ENCODE measurements at regions not wholly inside any gene's neighbourhood (a gene's known extent, or its start where the extent isn't known, plus 50 kb on each side); places are given as distances from the start of the nearest gene placed in this dataset.

- Histone ChIP-seq H3K27ac (ENCODE audit: low read length) (no peak overlapping the region), H3K4me1 (ENCODE audit: control insufficient read depth, insufficient read depth, low read length) (peaks cover 7% of the 10 kb centered on the region), H3K4me3 (ENCODE audit: low read length) (no peak overlapping the region), H3K36me3 (ENCODE audit: control insufficient read depth, insufficient read depth, low read length) (no peaks in the 10 kb centered on the region), H3K9me3 (replicated peaks; ENCODE audit: control insufficient read depth, low read depth, low read length) (no peaks in the 10 kb centered on the region), H3K27me3 (ENCODE audit: control insufficient read depth, insufficient read depth, low read length) (no peaks in the 10 kb centered on the region)
- WGBS (ENCODE audit: insufficient coverage), result no CpG with 5 or more reads among the region's 3 CpGs
- DNase-seq, result no peak
Observed at GRCh38 chr4:104393655-104394324, 100.9 kb downstream of the CXXC4 start.

DNA sequence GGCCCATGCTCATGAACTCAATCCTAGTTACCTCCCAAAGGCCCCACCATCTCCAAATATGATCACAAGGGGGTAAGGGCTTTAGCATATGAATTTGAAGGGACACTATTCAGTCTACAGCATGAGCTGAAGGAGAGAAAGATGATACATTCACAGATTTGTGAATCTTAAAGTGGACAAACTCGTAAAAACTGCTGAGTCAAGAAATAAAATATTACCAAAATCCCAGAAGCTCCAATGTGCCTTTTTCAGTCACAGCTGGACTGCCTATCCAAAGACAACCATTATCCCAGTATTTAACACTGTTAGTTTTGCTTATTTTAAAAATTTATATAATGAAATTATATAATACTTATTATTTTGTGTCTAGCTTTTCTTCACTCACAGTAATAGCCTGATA is 109.0 kb downstream of the CXXC4 start:
- Histone ChIP-seq H3K4me1 (ENCODE audit: control insufficient read depth, insufficient read depth, low read length) (no peaks in the 10 kb centered on the region), H3K4me3 (ENCODE audit: low read length) (no peak overlapping the region), H3K9me3 (replicated peaks; ENCODE audit: control insufficient read depth, low read depth, low read length) (no peaks in the 10 kb centered on the region), H3K36me3 (ENCODE audit: control insufficient read depth, insufficient read depth, low read length) (no peaks in the 10 kb centered on the region), H3K27me3 (ENCODE audit: control insufficient read depth, insufficient read depth, low read length) (no peaks in the 10 kb centered on the region), H3K27ac (ENCODE audit: low read length) (no peak overlapping the region)
- DNase-seq, result no peak
- WGBS (ENCODE audit: insufficient coverage), result no CpG with 5 or more reads among the region's 1 CpG

- H3K4me1 ChIP-seq (ENCODE audit: control insufficient read depth, insufficient read depth, low read length), result no peaks in the 10 kb centered on the region
- H3K4me3 ChIP-seq (ENCODE audit: low read length), result no peak overlapping the region
- WGBS (ENCODE audit: insufficient coverage), result 95% methylated on average over 5 of the region's 5 CpGs
- H3K36me3 ChIP-seq (ENCODE audit: control insufficient read depth, insufficient read depth, low read length), result no peaks in the 10 kb centered on the region
- no peak overlapping the region for H3K27ac ChIP-seq (ENCODE audit: low read length)
- DNase-seq, result no peak
- H3K9me3 ChIP-seq (replicated peaks; ENCODE audit: control insufficient read depth, low read depth, low read length), result peaks cover 3% of the 10 kb centered on the region
- H3K27me3 ChIP-seq (ENCODE audit: control insufficient read depth, insufficient read depth, low read length), result no peaks in the 10 kb centered on the region
Observed at GRCh38 chr4:104382961-104383360, 111.7 kb downstream of the CXXC4 start.

GRCh38 chr4:104381729-104382128 is 113.0 kb downstream of the CXXC4 start:
- H3K4me3 ChIP-seq (ENCODE audit: low read length), result no peak overlapping the region
- no peaks in the 10 kb centered on the region for H3K36me3 ChIP-seq (ENCODE audit: control insufficient read depth, insufficient read depth, low read length)
- DNase-seq, result no peak
- peaks cover 3% of the 10 kb centered on the region for H3K9me3 ChIP-seq (replicated peaks; ENCODE audit: control insufficient read depth, low read depth, low read length)
- no peaks in the 10 kb centered on the region for H3K4me1 ChIP-seq (ENCODE audit: control insufficient read depth, insufficient read depth, low read length)
- no CpG with 5 or more reads among the region's 1 CpG for WGBS (ENCODE audit: insufficient coverage)
- H3K27ac ChIP-seq (ENCODE audit: low read length), result no peak overlapping the region
- no peaks in the 10 kb centered on the region for H3K27me3 ChIP-seq (ENCODE audit: control insufficient read depth, insufficient read depth, low read length)

- no peaks in the 10 kb centered on the region for H3K9me3 ChIP-seq (replicated peaks; ENCODE audit: control insufficient read depth, low read depth, low read length)
- H3K4me3 ChIP-seq (ENCODE audit: low read length), result no peak overlapping the region
- H3K36me3 ChIP-seq (ENCODE audit: control insufficient read depth, insufficient read depth, low read length), result no peaks in the 10 kb centered on the region
- no peaks in the 10 kb centered on the region for H3K4me1 ChIP-seq (ENCODE audit: control insufficient read depth, insufficient read depth, low read length)
- WGBS (ENCODE audit: insufficient coverage), result no CpG with 5 or more reads among the region's 2 CpGs
- H3K27ac ChIP-seq (ENCODE audit: low read length), result no peak overlapping the region
- no peaks in the 10 kb centered on the region for H3K27me3 ChIP-seq (ENCODE audit: control insufficient read depth, insufficient read depth, low read length)
- DNase-seq, result no peak
Observed at GRCh38 chr4:104365618-104366017, 129.1 kb downstream of the CXXC4 start.

GRCh38 chr4:104353481-104353880 is 141.2 kb downstream of the CXXC4 start:
- Histone ChIP-seq H3K4me1 (ENCODE audit: control insufficient read depth, insufficient read depth, low read length) (no peaks in the 10 kb centered on the region), H3K36me3 (ENCODE audit: control insufficient read depth, insufficient read depth, low read length) (no peaks in the 10 kb centered on the region), H3K27ac (ENCODE audit: low read length) (no peak overlapping the region), H3K27me3 (ENCODE audit: control insufficient read depth, insufficient read depth, low read length) (no peaks in the 10 kb centered on the region), H3K9me3 (replicated peaks; ENCODE audit: control insufficient read depth, low read depth, low read length) (peaks cover 12% of the 10 kb centered on the region), H3K4me3 (ENCODE audit: low read length) (no peak overlapping the region)
- no peak for DNase-seq
- WGBS (ENCODE audit: insufficient coverage), result no CpG with 5 or more reads among the region's 3 CpGs

DNA sequence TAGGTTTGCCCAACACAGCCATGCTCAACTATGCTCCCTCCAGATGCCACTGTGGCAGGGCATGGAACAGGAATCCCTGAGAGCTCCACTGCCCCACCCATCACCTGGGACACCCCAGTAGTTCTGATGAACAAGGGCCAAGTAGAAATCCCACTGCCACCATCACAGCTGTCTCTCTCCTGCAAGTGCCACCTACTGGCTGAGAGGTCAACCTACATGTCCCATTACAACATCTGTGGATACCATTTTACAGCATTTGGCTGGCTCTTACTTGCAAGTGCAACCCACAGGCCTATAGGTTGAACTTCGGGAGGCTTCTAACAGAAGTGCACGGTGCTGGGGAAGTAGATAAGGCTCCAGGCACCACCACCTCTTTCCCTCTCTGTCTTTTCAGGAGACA is 142.5 kb downstream of the CXXC4 start:
- Histone ChIP-seq H3K27ac (ENCODE audit: low read length) (no peak overlapping the region), H3K4me1 (ENCODE audit: control insufficient read depth, insufficient read depth, low read length) (no peaks in the 10 kb centered on the region), H3K9me3 (replicated peaks; ENCODE audit: control insufficient read depth, low read depth, low read length) (peaks cover 12% of the 10 kb centered on the region), H3K27me3 (ENCODE audit: control insufficient read depth, insufficient read depth, low read length) (no peaks in the 10 kb centered on the region), H3K4me3 (ENCODE audit: low read length) (no peak overlapping the region), H3K36me3 (ENCODE audit: control insufficient read depth, insufficient read depth, low read length) (no peaks in the 10 kb centered on the region)
- no CpG with 5 or more reads among the region's 2 CpGs for WGBS (ENCODE audit: insufficient coverage)
- DNase-seq, result no peak

GRCh38 chr4:104351706-104352105 is 143.0 kb downstream of the CXXC4 start:
- no peaks in the 10 kb centered on the region for H3K4me1 ChIP-seq (ENCODE audit: control insufficient read depth, insufficient read depth, low read length)
- 100% methylated on average over 2 of the region's 3 CpGs for WGBS (ENCODE audit: insufficient coverage)

GRCh38 chr4:104345598-104346242 is 149.0 kb downstream of the CXXC4 start:
- Histone ChIP-seq H3K27me3 (ENCODE audit: control insufficient read depth, insufficient read depth, low read length) (no peaks in the 10 kb centered on the region), H3K9me3 (replicated peaks; ENCODE audit: control insufficient read depth, low read depth, low read length) (peaks cover 6% of the 10 kb centered on the region), H3K36me3 (ENCODE audit: control insufficient read depth, insufficient read depth, low read length) (no peaks in the 10 kb centered on the region), H3K4me1 (ENCODE audit: control insufficient read depth, insufficient read depth, low read length) (no peaks in the 10 kb centered on the region), H3K27ac (ENCODE audit: low read length) (no peak overlapping the region), H3K4me3 (ENCODE audit: low read length) (no peak overlapping the region)
- 95% methylated on average over 4 of the region's 4 CpGs for WGBS (ENCODE audit: insufficient coverage)
- no peak for DNase-seq

More at GRCh38 chr4:104351706-104352105, 143.0 kb downstream of the CXXC4 start:
- Histone ChIP-seq H3K9me3 (replicated peaks; ENCODE audit: control insufficient read depth, low read depth, low read length) (peaks cover 12% of the 10 kb centered on the region), H3K36me3 (ENCODE audit: control insufficient read depth, insufficient read depth, low read length) (no peaks in the 10 kb centered on the region), H3K27me3 (ENCODE audit: control insufficient read depth, insufficient read depth, low read length) (no peaks in the 10 kb centered on the region), H3K27ac (ENCODE audit: low read length) (no peak overlapping the region), H3K4me3 (ENCODE audit: low read length) (no peak overlapping the region)
- no peak for DNase-seq

DNA sequence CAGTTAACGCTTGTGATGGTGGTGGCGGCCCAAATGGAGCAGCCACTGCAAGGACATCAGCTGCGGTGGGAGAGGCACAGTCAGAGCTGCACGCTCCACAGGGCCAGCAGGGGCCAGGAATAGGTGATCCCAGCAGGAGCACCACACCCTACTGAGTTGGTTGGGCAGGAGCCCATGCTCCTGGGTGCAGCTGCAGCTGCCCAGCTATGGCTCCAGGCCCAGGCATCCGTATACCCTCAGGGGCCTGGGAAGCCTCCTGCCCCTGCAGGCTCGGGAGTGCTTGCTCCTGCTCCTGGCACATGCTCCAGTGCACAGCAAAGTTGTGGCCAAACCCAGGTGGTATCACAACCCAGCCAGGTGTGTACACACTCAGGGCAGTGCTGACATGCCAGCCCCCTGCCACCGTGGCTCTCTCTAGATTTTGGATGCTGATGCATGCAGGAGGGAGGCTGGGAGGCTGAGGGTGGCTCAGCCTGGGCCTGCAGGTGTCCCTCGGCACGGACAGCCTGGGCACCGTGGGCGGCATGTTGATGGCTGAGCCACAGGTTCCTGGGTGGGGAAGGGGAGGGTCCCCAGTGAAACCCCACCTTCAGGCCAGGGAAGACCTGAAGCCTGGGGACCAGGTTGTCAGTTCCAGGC is 150.2 kb downstream of the CXXC4 start:
- Histone ChIP-seq H3K36me3 (ENCODE audit: control insufficient read depth, insufficient read depth, low read length) (no peaks in the 10 kb centered on the region), H3K4me3 (ENCODE audit: low read length) (no peak overlapping the region), H3K27ac (ENCODE audit: low read length) (no peak overlapping the region), H3K4me1 (ENCODE audit: control insufficient read depth, insufficient read depth, low read length) (no peaks in the 10 kb centered on the region), H3K9me3 (replicated peaks; ENCODE audit: control insufficient read depth, low read depth, low read length) (peaks cover 6% of the 10 kb centered on the region), H3K27me3 (ENCODE audit: control insufficient read depth, insufficient read depth, low read length) (no peaks in the 10 kb centered on the region)
- DNase-seq, result no peak
- WGBS (ENCODE audit: insufficient coverage), result 88% methylated on average over 10 of the region's 11 CpGs

Measured in muscle of leg (tissue), 3 donors.